ENCODE measurements at regions not wholly inside any gene's neighbourhood (a gene's known extent, or its start where the extent isn't known, plus 50 kb on each side); places are given as distances from the start of the nearest gene placed in this dataset.
"Not testable (repeated sequence)": the region's sequence is repeated elsewhere in the genome, so short reads cannot be mapped to it uniquely, and the experiment has no call there.

DNA sequence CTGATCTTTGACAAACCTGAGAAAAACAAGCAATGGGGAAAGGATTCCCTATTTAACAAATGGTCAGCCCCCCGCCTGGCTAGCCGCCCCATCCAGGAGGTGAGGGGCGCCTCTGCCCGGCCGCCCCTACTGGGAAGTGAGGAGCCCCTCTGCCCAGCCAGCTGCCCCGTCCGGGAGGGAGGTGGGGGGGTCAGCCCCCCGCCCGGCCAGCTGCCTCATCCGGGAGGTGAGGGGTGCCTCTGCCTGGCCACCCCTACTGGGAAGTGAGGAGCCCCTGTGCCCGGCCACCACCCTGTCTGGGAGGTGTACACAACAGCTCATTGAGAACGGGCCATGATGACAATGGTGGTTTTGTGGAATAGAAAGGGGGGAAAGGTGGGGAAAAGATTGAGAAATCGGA lies 717.1 kb downstream of the COL12A1 start:
- DNase-seq (ENCODE audit: low read depth): not testable (repeated sequence)

DNA sequence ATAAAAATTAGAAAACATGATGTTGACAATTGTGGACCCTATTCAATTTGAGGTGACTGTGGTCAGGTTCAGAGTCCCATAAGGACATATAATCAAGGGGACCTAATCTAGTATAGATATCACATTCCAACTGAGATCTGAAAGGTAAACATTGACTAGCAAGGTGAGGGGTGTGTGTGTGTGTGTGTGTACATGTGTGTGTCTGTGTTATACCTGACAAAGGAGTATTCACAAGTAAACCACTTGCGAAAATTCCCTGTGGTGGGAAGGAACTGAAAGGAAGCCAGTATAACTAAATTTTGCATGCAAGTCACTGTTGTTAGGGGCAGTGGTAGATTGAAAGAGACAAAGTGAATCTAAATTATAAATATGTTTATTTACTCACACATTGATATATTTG lies 723.7 kb downstream of the COL12A1 start:
- no peak for DNase-seq (ENCODE audit: low read depth)

- DNase-seq (ENCODE audit: low read depth): no peak
Measured at GRCh38 chr6:74480561-74480960, 725.3 kb downstream of the COL12A1 start.

GRCh38 chr6:74479960-74480359 lies 725.9 kb downstream of the COL12A1 start:
- no peak for DNase-seq (ENCODE audit: low read depth)

DNA sequence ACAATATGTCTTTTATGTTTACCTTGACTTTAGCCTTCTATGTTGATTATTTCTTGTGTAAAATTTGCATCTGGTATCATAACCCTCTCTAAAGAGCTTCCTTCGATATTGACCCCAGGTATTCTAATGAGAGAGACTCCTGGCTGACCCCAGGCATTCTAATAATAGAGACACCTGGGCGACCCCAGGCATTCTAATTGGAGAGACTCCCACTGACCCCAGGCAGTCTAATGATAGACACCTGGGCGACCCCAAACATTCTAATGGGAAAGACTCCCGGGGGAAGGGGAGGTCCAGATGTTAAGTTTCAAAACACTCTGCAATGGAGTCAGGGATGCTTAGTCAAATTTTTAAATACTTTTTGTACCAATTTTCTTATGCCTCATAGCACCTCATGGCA lies 726.4 kb downstream of the COL12A1 start:
- DNase-seq (ENCODE audit: low read depth): no peak

- DNase-seq (ENCODE audit: low read depth): not testable (repeated sequence)
Measured at GRCh38 chr6:74474046-74474445, 731.8 kb downstream of the COL12A1 start.

DNA sequence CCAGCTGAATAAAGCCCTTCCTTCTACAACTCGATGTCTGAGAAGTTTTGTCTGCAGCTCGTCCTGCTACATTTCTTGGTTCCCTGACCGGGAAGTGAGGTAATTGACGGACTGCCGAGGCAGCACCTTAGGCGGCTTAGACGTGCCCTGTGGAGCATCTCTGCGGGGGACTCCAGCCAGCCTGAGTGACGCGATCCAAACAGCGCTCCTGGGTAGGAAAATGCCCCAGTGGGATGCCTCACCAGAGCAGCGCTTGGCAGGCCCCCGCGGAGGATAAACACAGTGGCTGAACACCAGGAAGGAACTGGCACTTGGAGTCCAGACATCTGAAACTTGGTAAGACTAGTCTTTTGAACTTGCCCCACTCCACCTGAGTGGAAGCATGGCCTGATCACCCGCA lies 737.3 kb downstream of the COL12A1 start:
- not testable (repeated sequence) for DNase-seq (ENCODE audit: low read depth)

- no peak for DNase-seq (ENCODE audit: low read depth)
Measured at GRCh38 chr6:74467533-74468215, 738.2 kb downstream of the COL12A1 start.

- DNase-seq (ENCODE audit: low read depth): no peak
Measured at GRCh38 chr6:74466572-74466971, 739.3 kb downstream of the COL12A1 start.

DNA sequence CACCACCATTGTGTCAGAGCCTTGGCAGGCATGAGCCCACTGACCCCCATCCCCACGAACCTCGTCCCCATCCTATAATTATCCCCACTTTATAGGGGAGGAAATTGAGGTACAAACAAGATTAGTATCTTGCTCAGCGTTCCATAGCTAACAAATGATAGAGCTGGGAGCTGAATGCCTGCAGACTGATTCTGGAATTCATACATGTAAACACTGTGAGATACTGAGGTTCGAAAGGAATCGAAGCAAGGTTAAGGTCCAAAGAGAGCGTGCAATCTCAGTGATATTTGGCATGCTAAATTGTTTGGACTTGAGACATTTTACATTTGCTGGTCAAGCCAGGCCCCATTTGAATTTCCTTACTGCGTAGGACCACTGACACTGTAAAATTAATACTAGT lies 746.6 kb downstream of the COL12A1 start:
- no peak for DNase-seq (ENCODE audit: low read depth)

DNA sequence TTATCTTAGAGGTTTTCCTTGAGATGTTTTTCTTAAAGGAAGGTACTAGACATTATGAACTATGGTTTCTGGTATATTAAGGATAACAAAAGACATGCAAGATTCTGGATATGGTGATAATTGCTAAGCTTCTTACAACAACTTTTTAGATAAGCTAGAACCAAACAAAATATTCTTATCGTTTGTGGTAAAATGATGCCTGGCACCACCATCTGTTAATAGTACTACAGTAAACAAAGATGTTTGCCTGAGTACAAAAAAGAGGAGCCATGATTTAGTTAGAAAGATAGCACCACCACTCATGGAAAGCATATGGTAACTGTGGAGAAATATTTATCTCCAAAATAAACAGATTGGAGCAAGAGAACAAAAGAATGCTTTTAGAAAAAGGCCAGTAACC lies 747.3 kb downstream of the COL12A1 start:
- no peak for DNase-seq (ENCODE audit: low read depth)

- no peak for DNase-seq (ENCODE audit: low read depth)
Measured at GRCh38 chr6:74455786-74456185, 750.1 kb downstream of the COL12A1 start.

GRCh38 chr6:74451953-74452352 lies 753.9 kb downstream of the COL12A1 start:
- no peak for DNase-seq (ENCODE audit: low read depth)

DNA sequence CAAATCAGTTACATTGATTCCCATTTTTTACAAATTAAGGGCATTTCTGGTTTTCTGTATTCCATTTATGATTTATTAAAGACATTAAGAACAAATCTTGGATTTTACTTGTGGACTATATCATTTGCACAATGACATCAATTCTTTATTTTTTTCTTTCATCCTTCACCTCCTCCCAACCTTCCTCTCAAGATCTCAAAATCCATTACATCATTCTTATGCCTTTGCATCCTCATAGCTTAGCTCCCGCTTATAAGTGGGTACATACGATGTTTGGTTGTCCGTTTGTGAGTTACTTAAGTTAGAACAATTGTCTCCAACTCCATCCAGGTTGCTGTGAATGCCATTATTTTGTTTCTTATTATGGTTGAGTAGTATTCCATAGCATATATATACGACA lies 752.8 kb downstream of the CD109 start:
- no peak for DNase-seq (ENCODE audit: low read depth)

GRCh38 chr6:74447013-74447412 lies 751.0 kb downstream of the CD109 start:
- no peak for DNase-seq (ENCODE audit: low read depth)

DNA sequence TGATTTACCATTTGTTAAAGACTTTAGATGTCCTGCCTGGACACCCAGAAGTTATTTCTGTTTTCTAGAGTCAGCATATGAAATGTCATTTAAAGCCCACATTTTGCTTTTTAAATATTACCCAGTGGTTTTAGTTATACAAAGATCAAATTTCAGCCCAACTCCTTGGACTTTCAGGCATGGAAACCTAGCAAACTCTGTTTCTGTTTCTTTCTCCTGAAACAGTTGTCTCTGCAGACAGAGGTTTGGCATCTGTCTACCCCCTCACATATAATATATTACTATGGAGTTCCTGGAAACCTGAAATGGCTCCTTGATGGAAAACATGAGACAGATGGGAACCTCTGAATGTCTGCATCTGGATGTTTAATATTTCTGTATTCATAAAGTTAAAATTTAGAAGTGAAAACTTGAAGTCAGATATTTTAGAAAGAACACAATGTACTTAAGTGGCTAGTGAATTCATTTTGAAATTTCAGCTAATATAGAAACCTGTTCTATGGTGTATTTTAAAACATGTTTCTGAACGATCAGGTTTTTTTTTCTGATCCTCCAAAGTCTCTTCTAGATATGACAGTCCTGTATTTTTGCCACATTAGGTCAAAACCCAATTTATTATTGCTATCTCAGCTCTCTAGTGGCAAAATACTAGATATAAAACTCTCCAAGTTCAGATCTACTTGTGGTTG lies 743.3 kb downstream of the CD109 start:
- no peak for DNase-seq (ENCODE audit: low read depth)

DNA sequence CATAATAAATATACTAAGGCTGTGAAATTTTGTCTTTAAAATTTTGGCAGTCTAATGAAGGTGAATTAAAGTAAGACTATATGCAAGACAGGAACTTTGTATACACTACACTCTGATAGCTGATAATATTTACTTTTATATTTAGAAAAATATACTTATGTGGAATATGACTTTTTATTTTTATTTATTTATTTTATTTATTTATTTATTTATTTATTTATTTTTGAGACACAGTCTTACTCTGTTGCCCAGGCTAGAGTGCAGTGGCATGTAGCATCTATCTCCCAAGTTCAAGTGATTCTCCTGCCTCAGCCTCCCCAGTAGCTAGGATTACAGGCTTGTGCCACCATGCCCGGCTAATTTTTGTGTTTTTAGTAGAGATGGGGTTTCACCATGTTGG lies 742.4 kb downstream of the CD109 start:
- DNase-seq (ENCODE audit: low read depth): not testable (repeated sequence)

DNA sequence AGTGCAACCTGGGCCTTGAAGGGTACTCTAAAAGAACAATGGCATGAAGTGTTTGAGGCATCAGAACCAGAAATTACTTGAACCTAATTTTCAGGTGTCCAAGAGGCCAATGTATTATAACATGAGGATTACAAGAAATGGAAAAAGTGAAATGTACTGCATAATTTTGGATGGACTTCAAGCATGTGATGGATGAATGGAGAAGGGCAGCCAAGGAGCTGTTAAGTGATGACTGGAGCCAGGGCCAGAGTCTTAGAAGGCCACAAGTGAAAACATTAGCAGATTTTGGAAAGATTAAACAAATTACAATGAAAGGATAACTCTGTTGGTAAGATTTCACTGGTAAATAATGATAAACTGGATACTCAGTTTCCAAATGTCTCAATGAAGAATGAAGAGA lies 738.2 kb downstream of the CD109 start:
- no peak for DNase-seq (ENCODE audit: low read depth)

GRCh38 chr6:74431873-74432580 lies 736.0 kb downstream of the CD109 start:
- DNase-seq (ENCODE audit: low read depth): peak; percentile 35

GRCh38 chr6:74420221-74420620 lies 724.2 kb downstream of the CD109 start:
- no peak for DNase-seq (ENCODE audit: low read depth)

- no peak for DNase-seq (ENCODE audit: low read depth)
Measured at GRCh38 chr6:74415056-74415455, 719.1 kb downstream of the CD109 start.

DNA sequence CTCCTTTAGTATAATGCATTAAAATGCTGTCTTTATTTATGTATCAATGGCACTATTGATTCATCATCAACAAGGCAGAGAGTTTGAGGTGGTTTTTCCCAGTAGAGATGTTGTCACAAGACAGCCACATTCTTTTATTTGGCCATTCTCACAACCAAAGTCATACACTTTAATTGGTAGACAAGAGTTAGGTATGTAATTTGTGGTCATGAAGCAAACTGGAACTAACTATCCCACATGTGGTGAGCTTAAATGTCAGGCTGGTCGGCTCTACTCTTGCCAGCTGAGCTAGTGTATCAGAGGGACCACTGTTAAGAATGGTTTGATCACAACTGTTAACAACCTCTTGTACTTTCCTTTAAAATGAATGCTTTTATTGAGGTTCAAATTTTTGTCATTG lies 714.6 kb downstream of the CD109 start:
- DNase-seq (ENCODE audit: low read depth): no peak

DNA sequence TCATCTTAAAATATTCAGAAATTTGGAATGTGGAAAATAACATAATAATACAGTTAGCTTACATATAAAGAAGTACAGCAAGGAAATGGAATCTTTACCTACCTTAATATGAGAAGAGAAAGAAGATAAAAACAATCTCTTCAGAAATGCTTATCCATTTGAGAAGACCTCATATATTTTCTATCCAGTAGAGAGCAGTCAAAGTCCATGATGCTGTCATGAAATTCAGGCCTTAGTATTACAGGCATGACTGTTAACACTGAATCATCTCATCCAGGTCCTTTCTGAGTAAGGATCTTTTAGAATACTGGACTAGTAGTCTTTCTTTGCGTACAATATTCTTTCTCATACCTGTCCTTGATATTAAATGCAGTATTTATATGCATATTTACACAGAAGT lies 713.4 kb downstream of the CD109 start:
- peak; percentile 53 for DNase-seq (ENCODE audit: low read depth)

Measured in HS-5 (cell line).